GM20000 (cell line): ENCODE measurements at regions not wholly inside any gene's neighbourhood (a gene's known extent, or its start where the extent isn't known, plus 50 kb on each side); places are given as distances from the start of the nearest gene placed in this dataset.

Experiments
- DNase-seq: peaks from one replicate; pipeline ENCODE4 v3.0.0; 2012; ENCODE audit warnings: low spot score
- TF ChIP-seq, protein P1 (sequence below): IDR thresholded peaks from 2 replicates; pipeline ENCODE4 v1.5.1; 2012; ENCODE audit warnings: mild to moderate bottlenecking, control low read depth; ENCODE audit errors: extremely low read depth, missing control alignments

DNA sequence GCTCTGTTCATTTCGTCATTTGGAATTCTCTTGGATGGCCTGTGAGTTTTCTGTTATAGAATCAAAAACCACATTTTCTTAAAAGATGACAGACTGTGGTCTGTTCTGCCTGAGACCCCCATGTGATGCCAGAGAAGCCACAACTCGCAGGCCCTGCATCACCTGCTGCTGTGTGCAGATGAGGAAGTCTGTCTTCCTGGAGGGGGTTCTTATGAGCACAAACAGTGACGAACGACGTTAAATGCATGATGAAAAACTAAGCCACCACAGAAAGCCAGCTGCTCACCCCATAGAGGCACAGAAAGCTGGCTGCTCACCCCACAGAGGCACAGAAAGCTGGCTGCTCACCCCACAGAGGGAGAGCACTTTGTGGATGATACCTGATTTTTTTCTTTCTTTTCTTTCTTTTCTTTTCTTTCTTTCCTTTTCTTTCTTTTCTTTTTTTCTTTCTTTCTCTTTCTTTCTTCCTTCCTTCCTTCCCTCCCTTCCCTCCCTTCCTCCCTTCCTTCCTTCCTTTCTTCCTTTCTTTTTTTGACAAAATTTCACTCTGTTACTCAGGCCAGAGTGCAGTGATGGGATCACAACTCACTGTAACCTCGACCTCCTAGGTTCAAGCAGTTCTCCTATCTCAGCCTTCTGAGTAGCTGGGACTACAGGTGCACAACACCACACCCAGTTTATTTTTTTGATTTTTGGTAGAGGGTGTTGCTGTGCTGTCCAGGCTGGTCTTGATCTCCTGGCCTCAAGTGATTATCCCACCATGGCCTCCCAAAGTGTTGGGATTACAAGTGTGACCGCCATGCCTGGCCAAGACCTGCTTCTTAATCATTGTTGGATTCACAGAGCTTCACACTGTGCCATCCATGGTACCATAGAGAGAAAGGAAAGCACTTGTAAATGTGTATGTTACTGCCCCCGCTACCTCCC is 1191.4 kb downstream of the UQCRFS1 start:
- no peak for DNase-seq
- TF ChIP-seq, protein P1, sequence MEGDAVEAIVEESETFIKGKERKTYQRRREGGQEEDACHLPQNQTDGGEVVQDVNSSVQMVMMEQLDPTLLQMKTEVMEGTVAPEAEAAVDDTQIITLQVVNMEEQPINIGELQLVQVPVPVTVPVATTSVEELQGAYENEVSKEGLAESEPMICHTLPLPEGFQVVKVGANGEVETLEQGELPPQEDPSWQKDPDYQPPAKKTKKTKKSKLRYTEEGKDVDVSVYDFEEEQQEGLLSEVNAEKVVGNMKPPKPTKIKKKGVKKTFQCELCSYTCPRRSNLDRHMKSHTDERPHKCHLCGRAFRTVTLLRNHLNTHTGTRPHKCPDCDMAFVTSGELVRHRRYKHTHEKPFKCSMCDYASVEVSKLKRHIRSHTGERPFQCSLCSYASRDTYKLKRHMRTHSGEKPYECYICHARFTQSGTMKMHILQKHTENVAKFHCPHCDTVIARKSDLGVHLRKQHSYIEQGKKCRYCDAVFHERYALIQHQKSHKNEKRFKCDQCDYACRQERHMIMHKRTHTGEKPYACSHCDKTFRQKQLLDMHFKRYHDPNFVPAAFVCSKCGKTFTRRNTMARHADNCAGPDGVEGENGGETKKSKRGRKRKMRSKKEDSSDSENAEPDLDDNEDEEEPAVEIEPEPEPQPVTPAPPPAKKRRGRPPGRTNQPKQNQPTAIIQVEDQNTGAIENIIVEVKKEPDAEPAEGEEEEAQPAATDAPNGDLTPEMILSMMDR: no peak

DNA sequence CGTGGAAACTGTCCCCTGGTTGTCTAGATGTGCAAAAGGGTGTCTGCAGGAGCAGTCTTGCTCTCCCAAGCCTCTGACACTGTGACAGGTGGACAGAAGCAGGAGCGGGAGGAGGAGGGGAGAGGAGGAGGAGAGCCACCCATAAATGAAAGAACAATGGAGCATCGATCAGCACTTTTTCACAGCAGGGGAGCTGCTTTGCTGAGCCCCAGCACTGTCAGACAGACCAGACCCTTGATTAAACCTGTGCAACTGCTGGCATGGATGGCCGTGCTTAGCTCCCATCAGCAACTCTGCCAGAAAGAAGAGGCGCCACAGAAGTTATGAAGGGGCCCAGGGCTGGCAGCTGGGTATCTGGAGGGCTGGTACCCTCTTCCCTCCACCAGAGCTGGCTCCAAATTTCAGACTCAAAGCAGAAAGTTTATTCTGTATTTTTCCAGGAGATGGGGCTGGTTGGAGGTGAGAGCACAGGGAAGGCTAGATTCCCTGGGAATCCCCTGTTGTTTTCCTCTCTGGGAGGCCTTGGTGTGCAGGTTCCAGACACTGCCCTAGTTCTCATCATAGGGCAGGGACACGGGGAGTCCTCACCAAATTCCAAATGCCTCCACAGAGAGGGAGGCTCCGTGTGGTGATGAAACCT is 1192.2 kb downstream of the UQCRFS1 start:
- TF ChIP-seq, protein P1: no peak
- DNase-seq: no peak

DNA sequence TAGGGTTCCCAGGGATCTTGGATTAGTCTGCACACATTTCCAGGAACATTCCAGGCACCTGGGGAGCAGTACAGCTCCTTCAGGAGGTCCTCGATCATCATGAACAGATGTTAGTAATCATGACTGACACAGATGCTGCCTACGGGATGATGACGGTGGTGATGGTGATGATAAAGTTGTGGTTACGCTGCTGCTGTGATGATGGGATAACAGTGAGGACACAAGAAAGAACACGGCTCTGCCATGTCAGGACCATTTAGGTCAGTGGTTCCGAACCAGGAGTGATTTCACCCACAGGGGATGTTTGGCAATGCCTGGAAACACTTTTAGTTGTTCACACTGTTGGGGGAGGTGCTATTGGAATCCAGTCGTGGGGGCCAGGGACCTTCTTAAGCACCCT is 1193.0 kb downstream of the UQCRFS1 start:
- TF ChIP-seq, protein P1: no peak
- no peak for DNase-seq

DNA sequence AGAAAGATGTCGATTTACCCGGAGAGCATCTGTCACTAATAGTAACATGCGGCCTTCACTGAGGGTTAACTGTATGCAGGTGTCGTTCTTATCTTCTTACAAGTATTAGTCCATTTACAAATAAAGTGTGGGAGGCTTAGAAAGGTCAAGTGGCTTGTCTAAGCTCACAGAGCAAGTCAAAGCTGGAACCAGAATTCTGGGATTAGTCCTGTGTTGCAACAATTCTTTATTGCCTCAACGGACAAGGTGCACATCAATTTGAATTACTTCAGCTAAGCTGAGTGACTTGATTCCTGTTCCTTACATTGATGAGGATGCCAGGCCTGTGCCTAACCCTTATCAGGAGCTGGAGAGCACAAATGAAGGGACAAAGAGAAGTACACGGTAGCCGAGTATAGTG is 1193.6 kb downstream of the UQCRFS1 start:
- no peak for DNase-seq
- TF ChIP-seq, protein P1: no peak

DNA sequence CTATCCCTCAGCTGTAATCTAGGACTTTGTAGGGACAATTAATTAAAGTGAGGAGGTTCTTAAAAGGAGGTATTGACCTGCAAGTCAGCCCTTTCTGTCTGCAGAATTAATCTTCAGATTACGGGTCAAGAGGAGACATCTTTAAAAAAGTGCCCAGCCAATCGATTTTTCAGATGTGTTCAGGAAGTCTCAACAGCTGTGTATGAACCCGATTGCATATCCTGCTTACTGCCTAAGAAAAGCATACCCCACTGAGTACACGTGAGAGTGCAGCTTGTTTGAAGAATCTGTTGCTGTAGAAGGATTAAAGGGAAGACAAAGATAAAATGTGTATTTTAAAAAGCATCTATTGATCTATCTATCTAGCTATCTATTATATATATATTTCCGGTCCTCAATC is 1194.5 kb downstream of the UQCRFS1 start:
- TF ChIP-seq, protein P1: no peak

DNA sequence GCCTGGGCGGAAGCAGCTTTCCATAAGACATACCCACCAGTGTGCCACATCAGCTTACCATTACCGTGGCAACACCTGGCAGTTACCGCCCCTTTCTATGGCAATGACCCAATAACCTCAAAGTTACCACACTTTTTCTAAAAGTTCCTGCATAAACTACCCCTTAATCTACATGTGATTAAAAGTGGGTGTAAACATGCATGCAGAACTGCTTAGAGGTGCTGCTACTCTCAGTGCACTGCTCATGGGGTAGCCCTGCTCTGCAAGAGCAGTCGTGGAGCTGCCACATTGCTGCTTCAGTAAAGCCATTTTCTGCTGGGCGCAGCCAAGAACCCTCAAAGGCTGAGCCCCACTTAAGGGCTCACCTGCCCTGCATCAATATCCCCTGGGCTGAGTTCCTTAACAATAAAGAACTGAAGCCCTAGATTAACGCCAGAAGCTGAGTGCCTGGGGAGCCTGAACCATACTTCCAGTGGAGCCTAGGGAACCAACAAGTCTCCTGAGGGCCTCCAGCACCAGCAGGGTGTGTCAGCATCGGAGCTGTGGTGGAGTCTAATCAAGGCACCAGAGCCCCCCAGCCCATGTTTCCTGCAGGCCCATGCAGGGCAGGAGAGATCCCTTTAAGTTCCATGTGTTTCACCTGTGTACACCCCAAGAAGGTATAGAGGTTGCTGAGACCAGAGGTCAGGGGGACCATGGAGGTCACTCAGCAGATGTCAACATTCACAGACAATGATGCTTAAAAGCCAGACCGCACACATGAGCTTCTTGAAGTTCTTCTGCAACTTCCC is 1198.1 kb downstream of the UQCRFS1 start:
- TF ChIP-seq, protein P1: no peak
- DNase-seq: no peak

More for the DNA sequence above, 1194.5 kb downstream of the UQCRFS1 start:
- DNase-seq: no peak
